ENCODE measurements at regions not wholly inside any gene's neighbourhood (a gene's known extent, or its start where the extent isn't known, plus 50 kb on each side); places are given as distances from the start of the nearest gene placed in this dataset.

DNA sequence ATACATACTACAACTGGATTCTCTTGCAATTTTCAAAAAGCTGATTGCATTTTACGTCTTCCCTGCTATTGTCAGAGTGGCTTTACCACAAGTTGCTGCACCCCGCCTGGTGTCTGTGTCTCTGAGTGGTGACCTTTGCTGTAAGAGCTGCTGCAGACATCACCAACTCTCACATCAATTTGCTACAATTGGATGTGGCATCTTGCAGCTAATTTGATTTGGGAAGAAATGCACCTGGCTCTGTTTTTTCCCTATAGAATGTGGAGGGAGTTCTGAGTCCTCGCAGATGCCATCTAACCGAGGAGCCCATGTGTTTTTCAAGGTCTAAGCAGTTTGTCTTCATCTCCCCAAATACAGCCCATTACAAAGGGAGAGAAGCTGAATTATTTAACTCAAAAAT is 73.8 kb upstream of the PHOX2B start:
- no peaks in the 10 kb centered on the region for H3K36me3 ChIP-seq (replicated peaks; ENCODE audit: insufficient read depth, low read length)
- H3K79me2 ChIP-seq (ENCODE audit: low read length): no peaks in the 10 kb centered on the region
- TF ChIP-seq EZH2 (optimal IDR thresholded peaks at IDR 0.05; ENCODE audit: low read depth, low read length): no peak
- TF ChIP-seq, protein P1, sequence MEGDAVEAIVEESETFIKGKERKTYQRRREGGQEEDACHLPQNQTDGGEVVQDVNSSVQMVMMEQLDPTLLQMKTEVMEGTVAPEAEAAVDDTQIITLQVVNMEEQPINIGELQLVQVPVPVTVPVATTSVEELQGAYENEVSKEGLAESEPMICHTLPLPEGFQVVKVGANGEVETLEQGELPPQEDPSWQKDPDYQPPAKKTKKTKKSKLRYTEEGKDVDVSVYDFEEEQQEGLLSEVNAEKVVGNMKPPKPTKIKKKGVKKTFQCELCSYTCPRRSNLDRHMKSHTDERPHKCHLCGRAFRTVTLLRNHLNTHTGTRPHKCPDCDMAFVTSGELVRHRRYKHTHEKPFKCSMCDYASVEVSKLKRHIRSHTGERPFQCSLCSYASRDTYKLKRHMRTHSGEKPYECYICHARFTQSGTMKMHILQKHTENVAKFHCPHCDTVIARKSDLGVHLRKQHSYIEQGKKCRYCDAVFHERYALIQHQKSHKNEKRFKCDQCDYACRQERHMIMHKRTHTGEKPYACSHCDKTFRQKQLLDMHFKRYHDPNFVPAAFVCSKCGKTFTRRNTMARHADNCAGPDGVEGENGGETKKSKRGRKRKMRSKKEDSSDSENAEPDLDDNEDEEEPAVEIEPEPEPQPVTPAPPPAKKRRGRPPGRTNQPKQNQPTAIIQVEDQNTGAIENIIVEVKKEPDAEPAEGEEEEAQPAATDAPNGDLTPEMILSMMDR (IDR thresholded peaks at IDR 0.05; ENCODE audit: low read length): no peak
- TF ChIP-seq EZH2phosphoT487 (IDR thresholded peaks at IDR 0.05; ENCODE audit: low read length): no peak
- H3K4me1 ChIP-seq (ENCODE audit: low read length): no peaks in the 10 kb centered on the region
- H3K4me2 ChIP-seq (ENCODE audit: low read depth, low read length): no peak overlapping the region
- no peak overlapping the region for H3K9ac ChIP-seq (ENCODE audit: low read length)
- H3K9me3 ChIP-seq (replicated peaks; ENCODE audit: insufficient read depth, low read length): no peaks in the 10 kb centered on the region
- no peak for DNase-seq
- H3K4me3 ChIP-seq (ENCODE audit: low read length): no peak overlapping the region
- H3K9me2 ChIP-seq (replicated peaks; ENCODE audit: insufficient read depth, low read length): no peaks in the 10 kb centered on the region
- no peak overlapping the region for H2AFZ ChIP-seq (ENCODE audit: low read length)
- peaks cover 31% of the 10 kb centered on the region for H3K27me3 ChIP-seq (replicated peaks; ENCODE audit: insufficient read depth, low read length)
- H3K27ac ChIP-seq (ENCODE audit: low read length): no peak overlapping the region
- H3F3A ChIP-seq (ENCODE audit: insufficient read depth, low read length): no peaks in the 10 kb centered on the region; the same call in 1 of the 2 replicates
- H4K20me1 ChIP-seq (ENCODE audit: insufficient read depth, low read length): no peaks in the 10 kb centered on the region; the same call in 1 of the 2 replicates

DNA sequence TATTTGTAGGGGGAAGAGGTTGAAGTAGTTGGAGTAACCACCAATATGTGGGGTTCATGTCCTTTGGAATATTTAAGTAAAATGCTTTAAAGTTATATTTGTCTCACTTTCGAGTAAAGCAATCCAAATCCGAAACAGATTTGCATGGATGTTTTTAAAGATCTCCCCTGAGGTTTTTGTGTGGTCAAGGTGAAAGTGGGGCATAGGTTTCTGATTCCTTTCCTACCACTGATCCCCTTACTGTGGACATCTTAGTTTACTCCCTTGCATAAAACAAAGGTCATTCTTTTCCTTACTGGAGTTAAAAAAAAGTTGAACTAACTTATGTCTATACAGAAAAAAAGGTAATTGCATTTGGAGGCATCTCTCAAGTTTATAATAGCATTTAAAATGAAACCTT is 71.9 kb upstream of the PHOX2B start:
- Histone ChIP-seq H2AFZ (ENCODE audit: low read length) (no peak overlapping the region), H3K9me3 (replicated peaks; ENCODE audit: insufficient read depth, low read length) (no peaks in the 10 kb centered on the region), H3K4me3 (ENCODE audit: low read length) (no peak overlapping the region), H3K27ac (ENCODE audit: low read length) (no peak overlapping the region), H3K79me2 (ENCODE audit: low read length) (no peaks in the 10 kb centered on the region), H3F3A (ENCODE audit: insufficient read depth, low read length) (no peaks in the 10 kb centered on the region; the same call in 1 of the 2 replicates), H3K27me3 (replicated peaks; ENCODE audit: insufficient read depth, low read length) (peaks cover 31% of the 10 kb centered on the region), H3K9ac (ENCODE audit: low read length) (no peak overlapping the region), H3K4me2 (ENCODE audit: low read depth, low read length) (no peak overlapping the region), H3K9me2 (replicated peaks; ENCODE audit: insufficient read depth, low read length) (no peaks in the 10 kb centered on the region), H4K20me1 (ENCODE audit: insufficient read depth, low read length) (no peaks in the 10 kb centered on the region; the same call in 1 of the 2 replicates), H3K4me1 (ENCODE audit: low read length) (no peaks in the 10 kb centered on the region), H3K36me3 (replicated peaks; ENCODE audit: insufficient read depth, low read length) (no peaks in the 10 kb centered on the region)
- TF ChIP-seq EZH2 (optimal IDR thresholded peaks at IDR 0.05; ENCODE audit: low read depth, low read length): no peak
- TF ChIP-seq, protein P1 (IDR thresholded peaks at IDR 0.05; ENCODE audit: low read length): no peak
- TF ChIP-seq EZH2phosphoT487 (IDR thresholded peaks at IDR 0.05; ENCODE audit: low read length): no peak
- DNase-seq: peak; percentile 34

DNA sequence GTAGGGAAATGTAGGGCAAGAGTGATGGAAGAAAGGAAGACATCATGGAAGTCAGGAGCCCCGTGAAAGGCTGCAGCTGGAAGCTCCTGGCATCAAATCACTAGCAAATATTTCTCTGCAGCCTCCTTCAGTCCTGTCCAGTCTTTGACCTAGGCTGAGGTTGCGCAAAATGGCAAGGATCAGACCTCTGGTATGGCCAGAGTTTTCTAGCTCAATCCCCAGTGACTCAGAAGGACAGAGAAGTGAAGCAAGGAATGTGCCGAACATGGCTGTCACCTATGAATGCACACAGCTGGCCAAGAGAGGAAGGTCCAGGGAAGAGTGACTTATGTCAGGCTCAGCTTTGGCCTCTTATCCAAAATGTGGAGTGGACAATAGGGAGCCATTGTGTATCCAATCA is 71.1 kb upstream of the PHOX2B start:
- H3K36me3 ChIP-seq (replicated peaks; ENCODE audit: insufficient read depth, low read length): no peaks in the 10 kb centered on the region
- peaks cover 31% of the 10 kb centered on the region for H3K27me3 ChIP-seq (replicated peaks; ENCODE audit: insufficient read depth, low read length)
- H3K9me2 ChIP-seq (replicated peaks; ENCODE audit: insufficient read depth, low read length): no peaks in the 10 kb centered on the region
- H2AFZ ChIP-seq (ENCODE audit: low read length): no peak overlapping the region
- H3K27ac ChIP-seq (ENCODE audit: low read length): no peak overlapping the region
- no peak overlapping the region for H3K9ac ChIP-seq (ENCODE audit: low read length)
- H3F3A ChIP-seq (ENCODE audit: insufficient read depth, low read length): no peaks in the 10 kb centered on the region; the same call in 1 of the 2 replicates
- H3K79me2 ChIP-seq (ENCODE audit: low read length): no peaks in the 10 kb centered on the region
- H4K20me1 ChIP-seq (ENCODE audit: insufficient read depth, low read length): no peaks in the 10 kb centered on the region; the same call in 1 of the 2 replicates
- no peaks in the 10 kb centered on the region for H3K9me3 ChIP-seq (replicated peaks; ENCODE audit: insufficient read depth, low read length)
- no peak overlapping the region for H3K4me2 ChIP-seq (ENCODE audit: low read depth, low read length)
- no peaks in the 10 kb centered on the region for H3K4me1 ChIP-seq (ENCODE audit: low read length)
- no peak overlapping the region for H3K4me3 ChIP-seq (ENCODE audit: low read length)
- no peak for TF ChIP-seq EZH2 (optimal IDR thresholded peaks at IDR 0.05; ENCODE audit: low read depth, low read length)
- TF ChIP-seq, protein P1 (IDR thresholded peaks at IDR 0.05; ENCODE audit: low read length): no peak
- no peak for TF ChIP-seq EZH2phosphoT487 (IDR thresholded peaks at IDR 0.05; ENCODE audit: low read length)
- DNase-seq: no peak
